ENCODE measurements at regions not wholly inside any gene's neighbourhood (a gene's known extent, or its start where the extent isn't known, plus 50 kb on each side); places are given as distances from the start of the nearest gene placed in this dataset.

GRCh38 chr1:223045164-223045957, 97.7 kb downstream of the TLR5 start:
- no peak for TF ChIP-seq CTCF (IDR thresholded peaks at IDR 0.05)
- TF ChIP-seq POLR2A (IDR thresholded peaks at IDR 0.05) = no peak

Data from testis (tissue), 2 donors.